GM12864 (cell line): ENCODE measurements at regions not wholly inside any gene's neighbourhood (a gene's known extent, or its start where the extent isn't known, plus 50 kb on each side); places are given as distances from the start of the nearest gene placed in this dataset.

Experiments used
- DNase-seq: peaks from one replicate; pipeline ENCODE4 v3.0.0-alpha.2; 2011; ENCODE audit warnings: low read depth
- H3K4me3 ChIP-seq: 2 replicates; pipeline ENCODE4 v1.5.1; 2011; ENCODE audit warnings: mild to moderate bottlenecking, low read depth, low read length, control low read depth
- TF ChIP-seq, protein P1 (sequence below): IDR thresholded peaks from 2 replicates; pipeline ENCODE4 v1.5.1; 2011; ENCODE audit warnings: low read depth, mild to moderate bottlenecking, moderate library complexity, low read length, control low read depth, inconsistent platforms; ENCODE audit errors: missing control alignments

DNA sequence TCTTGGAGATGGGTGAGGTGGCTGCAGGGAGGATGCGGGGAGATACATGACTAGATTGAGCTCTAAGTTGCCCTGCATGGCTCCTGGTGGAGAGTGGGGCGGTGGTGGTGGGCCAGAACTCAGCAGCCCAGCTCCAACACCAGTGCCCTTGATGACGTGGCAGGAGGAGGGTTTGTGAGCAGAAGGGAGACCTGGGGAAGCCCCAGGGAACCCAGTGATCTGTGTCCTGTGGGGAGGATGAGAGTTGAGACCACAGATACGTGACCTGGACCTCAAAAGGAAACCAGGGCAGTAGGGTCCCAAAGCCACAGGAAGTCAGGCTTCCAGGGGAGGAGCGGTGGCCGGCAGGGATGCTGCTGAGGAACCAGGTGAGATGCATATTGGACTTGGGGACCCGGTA, 989.1 kb upstream of the TMEM132C start:
- TF ChIP-seq, protein P1, sequence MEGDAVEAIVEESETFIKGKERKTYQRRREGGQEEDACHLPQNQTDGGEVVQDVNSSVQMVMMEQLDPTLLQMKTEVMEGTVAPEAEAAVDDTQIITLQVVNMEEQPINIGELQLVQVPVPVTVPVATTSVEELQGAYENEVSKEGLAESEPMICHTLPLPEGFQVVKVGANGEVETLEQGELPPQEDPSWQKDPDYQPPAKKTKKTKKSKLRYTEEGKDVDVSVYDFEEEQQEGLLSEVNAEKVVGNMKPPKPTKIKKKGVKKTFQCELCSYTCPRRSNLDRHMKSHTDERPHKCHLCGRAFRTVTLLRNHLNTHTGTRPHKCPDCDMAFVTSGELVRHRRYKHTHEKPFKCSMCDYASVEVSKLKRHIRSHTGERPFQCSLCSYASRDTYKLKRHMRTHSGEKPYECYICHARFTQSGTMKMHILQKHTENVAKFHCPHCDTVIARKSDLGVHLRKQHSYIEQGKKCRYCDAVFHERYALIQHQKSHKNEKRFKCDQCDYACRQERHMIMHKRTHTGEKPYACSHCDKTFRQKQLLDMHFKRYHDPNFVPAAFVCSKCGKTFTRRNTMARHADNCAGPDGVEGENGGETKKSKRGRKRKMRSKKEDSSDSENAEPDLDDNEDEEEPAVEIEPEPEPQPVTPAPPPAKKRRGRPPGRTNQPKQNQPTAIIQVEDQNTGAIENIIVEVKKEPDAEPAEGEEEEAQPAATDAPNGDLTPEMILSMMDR = no peak
- DNase-seq = no peak
- H3K4me3 ChIP-seq = no peak overlapping the region

DNA sequence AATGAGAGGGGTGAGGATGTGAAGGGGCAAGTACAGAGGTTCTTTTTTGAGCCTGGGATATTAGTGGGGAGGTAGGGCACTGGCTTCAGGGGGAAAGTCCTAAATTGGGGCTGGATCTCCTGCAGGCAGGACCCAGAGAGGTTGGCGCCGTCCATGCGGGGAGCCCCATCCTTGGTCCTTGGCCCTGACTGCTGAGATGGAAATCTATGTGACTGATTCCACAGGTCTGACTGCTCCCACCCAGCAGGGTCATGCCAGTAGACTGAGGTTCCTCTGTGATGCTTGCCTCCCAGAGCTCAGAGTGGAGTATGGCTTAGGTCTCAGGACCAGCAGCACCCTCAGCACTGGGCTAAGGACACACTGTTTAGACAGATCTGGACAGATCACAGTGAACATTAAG, 988.6 kb upstream of the TMEM132C start:
- TF ChIP-seq, protein P1 = no peak

DNA sequence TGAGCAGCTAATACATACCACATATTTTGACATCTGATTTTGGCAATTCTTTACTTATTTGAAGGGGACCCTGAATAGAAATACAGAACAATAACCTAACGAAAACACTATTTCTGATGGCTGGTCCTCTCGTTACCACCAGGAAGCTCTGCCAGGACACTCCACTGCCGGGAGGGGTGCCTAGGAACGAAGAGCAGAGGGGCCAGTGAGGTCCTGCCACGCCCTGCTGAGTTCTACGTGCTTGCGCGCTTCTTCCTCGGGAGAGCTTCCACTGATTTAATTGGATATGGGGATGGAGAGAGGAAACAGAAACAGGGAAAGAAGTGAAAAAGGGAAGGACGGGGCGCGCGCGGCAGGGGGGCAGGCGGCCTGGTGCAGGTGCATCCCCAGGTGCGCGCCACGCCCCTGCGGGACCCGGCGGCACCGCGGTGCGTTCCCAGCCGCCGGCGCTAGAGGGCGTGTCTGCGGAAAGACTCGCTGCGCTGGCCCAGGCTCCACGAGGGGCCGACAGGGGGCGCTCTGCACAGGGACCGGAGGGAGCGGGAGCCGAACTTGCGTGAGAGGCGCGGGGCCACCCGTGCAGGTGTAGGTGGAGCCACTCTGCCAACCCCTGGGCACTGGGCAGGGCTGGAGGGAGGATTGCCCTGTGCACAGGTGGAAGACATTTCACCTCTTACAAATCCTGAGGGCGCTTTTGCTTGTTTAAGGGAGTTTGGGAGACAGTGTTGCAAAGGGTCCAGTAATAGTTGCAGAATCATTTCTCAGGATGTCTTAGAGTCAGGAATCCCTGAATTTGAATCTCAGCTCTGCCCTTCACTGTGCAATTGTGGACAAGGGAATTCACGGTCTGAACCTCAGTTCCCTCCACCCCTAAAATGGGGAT, 986.3 kb upstream of the TMEM132C start:
- TF ChIP-seq, protein P1 = peak; percentile 77
- DNase-seq = no peak
- no peak overlapping the region for H3K4me3 ChIP-seq

More for the DNA sequence above, 988.6 kb upstream of the TMEM132C start:
- no peak for DNase-seq
- H3K4me3 ChIP-seq = no peak overlapping the region

DNA sequence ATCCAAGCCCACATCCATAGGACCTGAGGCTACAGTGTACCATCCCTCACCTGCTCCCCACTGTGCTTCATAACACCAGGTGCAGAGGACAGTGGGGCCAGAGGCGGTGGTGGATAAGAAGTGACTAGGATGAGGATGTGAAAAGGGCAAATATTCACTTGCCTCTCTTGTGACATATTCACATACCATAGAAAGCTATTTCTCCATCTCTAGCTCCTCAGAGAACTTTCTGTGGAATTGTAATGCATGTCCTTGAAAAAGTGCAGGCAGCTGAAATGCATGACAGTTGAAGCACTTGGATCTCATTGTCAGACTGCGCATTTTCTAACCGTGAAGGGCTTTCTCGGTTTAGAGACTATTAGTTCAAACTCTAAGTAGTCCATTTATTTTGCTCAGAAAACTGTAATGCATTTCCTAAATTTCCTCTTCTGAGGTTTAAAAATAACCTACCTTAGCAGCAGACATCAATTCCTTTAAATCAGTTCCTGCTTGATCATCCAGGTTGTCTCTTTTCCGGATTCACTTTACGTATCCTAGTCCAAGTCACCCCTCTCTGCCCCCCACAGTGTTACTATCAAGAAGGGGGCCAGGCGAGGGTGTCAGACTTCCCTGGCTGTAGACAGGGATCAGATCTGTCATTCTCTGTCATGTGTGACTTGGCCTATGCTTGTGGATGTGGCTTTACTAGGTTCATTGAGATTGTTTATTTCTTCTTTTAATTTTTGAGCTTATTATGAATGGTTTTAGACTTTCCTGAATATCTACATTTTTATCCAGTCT, 984.0 kb upstream of the TMEM132C start:
- no peak for DNase-seq
- TF ChIP-seq, protein P1 = no peak

DNA sequence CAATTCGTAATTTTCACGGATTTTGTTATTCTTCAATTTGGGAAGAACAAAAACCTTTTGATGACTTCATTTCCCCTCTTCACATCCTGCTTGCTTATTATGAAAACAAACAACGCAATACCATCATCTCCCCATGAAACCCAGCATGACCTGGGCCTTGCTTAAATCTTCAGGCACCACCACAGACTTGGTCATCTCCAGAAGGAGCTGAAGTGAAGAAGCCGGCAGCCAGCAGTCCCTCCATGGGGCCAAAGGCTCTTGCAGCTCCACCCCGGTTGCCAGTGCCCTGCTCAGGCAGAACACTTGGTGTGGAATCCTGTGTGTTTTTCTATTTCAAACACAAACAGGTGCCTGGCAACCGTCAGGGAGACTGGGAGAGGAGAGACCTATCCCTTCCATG, 982.9 kb upstream of the TMEM132C start:
- DNase-seq = no peak
- no peak overlapping the region for H3K4me3 ChIP-seq
- TF ChIP-seq, protein P1 = no peak

More for the DNA sequence above, 984.0 kb upstream of the TMEM132C start:
- no peak overlapping the region for H3K4me3 ChIP-seq

DNA sequence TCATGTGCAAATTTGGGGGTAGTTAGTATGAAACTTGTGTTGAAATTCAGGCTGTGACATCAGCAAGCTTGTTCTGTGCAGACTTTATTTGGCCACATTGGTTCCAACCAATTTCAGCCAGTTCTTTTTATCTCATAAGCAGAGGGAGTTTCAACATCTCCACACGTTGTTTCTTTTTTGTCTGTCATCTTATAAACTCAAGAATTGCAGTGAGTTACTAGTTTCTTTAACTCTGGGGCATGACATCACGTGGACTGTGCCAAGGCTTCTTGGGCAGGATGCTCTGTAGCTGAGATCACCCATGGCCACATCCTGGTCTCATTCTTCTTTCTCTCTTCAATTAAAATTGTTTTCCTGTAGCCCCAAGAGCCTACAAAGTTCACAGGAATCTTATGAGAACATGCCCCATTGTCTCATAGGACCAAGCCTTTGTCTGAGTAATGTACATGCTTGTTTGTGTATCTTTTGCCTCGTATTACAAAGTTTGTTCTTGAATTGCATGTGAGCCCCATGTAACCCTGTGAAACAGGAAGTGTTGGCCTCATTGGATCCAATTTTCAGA, 982.0 kb upstream of the TMEM132C start:
- no peak for DNase-seq
- no peak overlapping the region for H3K4me3 ChIP-seq
- TF ChIP-seq, protein P1 = no peak
